ENCODE measurements at regions not wholly inside any gene's neighbourhood (a gene's known extent, or its start where the extent isn't known, plus 50 kb on each side); places are given as distances from the start of the nearest gene placed in this dataset.

DNA sequence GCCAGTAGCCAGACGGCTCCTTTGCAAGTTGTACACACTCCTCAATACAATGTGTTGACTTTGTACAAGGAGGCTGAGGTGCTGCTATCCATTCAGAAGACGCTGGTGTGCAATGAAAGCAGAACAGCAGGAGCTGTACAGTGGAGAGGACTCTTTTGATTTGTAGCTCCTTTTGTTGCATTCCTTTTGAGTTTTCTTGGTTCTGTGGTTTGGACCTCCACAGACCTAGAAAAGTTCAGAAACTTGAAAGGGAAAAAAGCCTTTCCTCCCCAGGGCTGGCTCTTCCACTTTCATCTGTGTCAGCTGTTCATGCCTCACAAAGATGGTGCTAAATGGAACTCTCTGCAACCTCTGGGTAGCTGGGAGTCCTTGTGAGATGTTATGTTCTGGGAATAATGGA lies 117.4 kb downstream of the MAT2B start:
- Histone ChIP-seq H3K36me3 (no peaks in the 10 kb centered on the region), H3K27me3 (no peaks in the 10 kb centered on the region), H3K27ac (no peak overlapping the region), H3K9me3 (ENCODE audit: low read depth) (no peaks in the 10 kb centered on the region), H3K4me1 (ENCODE audit: low read depth) (no peaks in the 10 kb centered on the region), H3K4me3 (no peak overlapping the region)
- TF ChIP-seq, protein P1, sequence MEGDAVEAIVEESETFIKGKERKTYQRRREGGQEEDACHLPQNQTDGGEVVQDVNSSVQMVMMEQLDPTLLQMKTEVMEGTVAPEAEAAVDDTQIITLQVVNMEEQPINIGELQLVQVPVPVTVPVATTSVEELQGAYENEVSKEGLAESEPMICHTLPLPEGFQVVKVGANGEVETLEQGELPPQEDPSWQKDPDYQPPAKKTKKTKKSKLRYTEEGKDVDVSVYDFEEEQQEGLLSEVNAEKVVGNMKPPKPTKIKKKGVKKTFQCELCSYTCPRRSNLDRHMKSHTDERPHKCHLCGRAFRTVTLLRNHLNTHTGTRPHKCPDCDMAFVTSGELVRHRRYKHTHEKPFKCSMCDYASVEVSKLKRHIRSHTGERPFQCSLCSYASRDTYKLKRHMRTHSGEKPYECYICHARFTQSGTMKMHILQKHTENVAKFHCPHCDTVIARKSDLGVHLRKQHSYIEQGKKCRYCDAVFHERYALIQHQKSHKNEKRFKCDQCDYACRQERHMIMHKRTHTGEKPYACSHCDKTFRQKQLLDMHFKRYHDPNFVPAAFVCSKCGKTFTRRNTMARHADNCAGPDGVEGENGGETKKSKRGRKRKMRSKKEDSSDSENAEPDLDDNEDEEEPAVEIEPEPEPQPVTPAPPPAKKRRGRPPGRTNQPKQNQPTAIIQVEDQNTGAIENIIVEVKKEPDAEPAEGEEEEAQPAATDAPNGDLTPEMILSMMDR (IDR thresholded peaks at IDR 0.05; ENCODE audit: low read depth, low read length): no peak
- no peak for DNase-seq (ENCODE audit: low read depth in 1 of 2, low spot score in 1 of 2)

DNA sequence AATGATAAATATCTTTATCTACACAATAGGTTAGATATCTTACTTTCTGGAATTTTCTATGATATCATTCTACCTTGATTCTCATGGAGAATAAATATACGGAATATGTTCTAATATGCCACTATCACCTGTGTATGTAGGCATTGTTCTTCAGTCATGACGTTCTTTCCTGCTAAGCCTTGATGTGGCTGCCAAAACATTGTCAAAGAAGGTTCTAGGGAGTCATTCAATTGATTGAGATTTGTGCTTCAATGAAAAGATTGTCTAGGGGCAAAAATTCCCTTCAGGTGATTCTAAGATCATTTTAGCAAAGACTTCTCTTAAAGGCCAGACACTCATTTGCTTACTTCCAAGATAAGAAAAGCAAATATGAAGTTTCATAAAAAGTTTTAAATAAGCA lies 118.1 kb downstream of the MAT2B start:
- Histone ChIP-seq H3K27ac (no peak overlapping the region), H3K27me3 (no peaks in the 10 kb centered on the region)
- TF ChIP-seq, protein P1 (IDR thresholded peaks at IDR 0.05; ENCODE audit: low read depth, low read length): no peak

DNA sequence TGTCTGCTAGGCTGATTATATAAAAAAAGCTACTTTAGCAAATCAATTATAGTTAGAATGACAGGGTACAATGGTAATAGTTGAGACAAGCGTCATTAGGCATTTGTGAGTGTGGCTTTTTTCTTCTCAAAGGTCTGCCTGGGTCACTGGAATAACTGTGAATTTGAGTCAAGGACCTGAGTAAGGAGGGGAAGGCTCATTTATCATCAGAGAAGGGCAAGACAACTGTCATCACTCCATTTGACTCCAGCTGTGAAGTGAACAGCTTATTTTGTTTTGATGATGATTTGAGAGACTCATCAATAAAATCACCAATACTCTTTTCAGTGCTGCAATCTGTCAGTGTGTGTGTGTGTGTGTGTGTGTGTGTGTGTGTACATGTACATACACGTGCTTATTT lies 118.6 kb downstream of the MAT2B start:
- Histone ChIP-seq H3K27me3 (no peaks in the 10 kb centered on the region), H3K27ac (no peak overlapping the region), H3K36me3 (no peaks in the 10 kb centered on the region), H3K4me3 (no peak overlapping the region), H3K9me3 (ENCODE audit: low read depth) (no peaks in the 10 kb centered on the region), H3K4me1 (ENCODE audit: low read depth) (no peaks in the 10 kb centered on the region)
- no peak for DNase-seq (ENCODE audit: low read depth in 1 of 2, low spot score in 1 of 2)
- TF ChIP-seq, protein P1 (IDR thresholded peaks at IDR 0.05; ENCODE audit: low read depth, low read length): no peak

More for the DNA sequence above, 118.1 kb downstream of the MAT2B start:
- Histone ChIP-seq H3K36me3 (no peaks in the 10 kb centered on the region), H3K9me3 (ENCODE audit: low read depth) (no peaks in the 10 kb centered on the region), H3K4me3 (no peak overlapping the region), H3K4me1 (ENCODE audit: low read depth) (no peaks in the 10 kb centered on the region)
- no peak for DNase-seq (ENCODE audit: low read depth in 1 of 2, low spot score in 1 of 2)

DNA sequence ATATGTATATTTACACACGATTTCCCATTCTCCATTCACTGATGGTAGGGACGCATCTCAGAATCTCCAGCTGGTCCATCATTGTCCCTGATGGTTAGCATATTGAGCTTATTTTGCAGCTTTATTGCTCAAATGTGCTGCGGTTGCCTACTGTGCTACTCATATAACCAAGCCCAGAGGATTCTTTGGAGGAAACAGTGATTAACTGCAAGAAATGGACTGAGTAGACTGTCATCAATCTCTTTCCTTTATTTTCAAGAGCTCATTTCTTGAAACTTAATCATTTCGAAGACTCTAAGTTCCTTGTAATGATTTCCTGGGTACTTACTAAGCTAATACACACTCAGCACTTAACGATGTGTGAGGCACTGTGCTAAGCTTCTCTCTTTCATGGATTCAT lies 119.0 kb downstream of the MAT2B start:
- Histone ChIP-seq H3K4me3 (no peak overlapping the region), H3K27ac (no peak overlapping the region), H3K4me1 (ENCODE audit: low read depth) (no peaks in the 10 kb centered on the region), H3K36me3 (no peaks in the 10 kb centered on the region), H3K9me3 (ENCODE audit: low read depth) (no peaks in the 10 kb centered on the region), H3K27me3 (no peaks in the 10 kb centered on the region)
- DNase-seq (ENCODE audit: low read depth in 1 of 2, low spot score in 1 of 2): no peak
- TF ChIP-seq, protein P1 (IDR thresholded peaks at IDR 0.05; ENCODE audit: low read depth, low read length): no peak

DNA sequence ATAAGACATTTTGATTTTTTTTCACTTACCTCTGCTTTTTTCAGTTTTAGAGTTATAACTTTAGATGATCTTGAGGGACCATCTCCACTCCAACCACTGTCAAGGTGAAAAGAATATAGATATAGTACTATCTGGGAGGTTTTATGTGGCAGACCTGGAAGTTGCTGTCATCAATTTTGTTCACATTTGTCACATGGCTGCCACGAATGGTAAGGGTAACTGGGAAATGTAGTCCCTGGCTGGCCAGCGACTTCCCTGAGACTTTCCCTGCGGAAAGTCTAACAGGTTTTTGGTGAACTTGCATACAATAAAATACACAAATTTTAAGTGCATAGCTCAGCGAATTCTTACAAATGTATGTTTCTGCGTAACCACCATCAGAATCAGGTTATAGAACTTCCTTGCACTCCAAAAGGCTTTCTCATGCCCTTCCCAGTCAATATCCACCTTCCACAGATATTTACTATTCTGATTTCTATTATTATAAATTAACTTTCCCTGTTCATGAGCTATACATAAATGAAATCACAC lies 121.5 kb downstream of the MAT2B start:
- no peak for DNase-seq (ENCODE audit: low read depth in 1 of 2, low spot score in 1 of 2)
- Histone ChIP-seq H3K4me1 (ENCODE audit: low read depth) (no peaks in the 10 kb centered on the region), H3K4me3 (no peak overlapping the region), H3K27me3 (no peaks in the 10 kb centered on the region), H3K9me3 (ENCODE audit: low read depth) (no peaks in the 10 kb centered on the region), H3K27ac (no peak overlapping the region), H3K36me3 (no peaks in the 10 kb centered on the region)
- TF ChIP-seq, protein P1 (IDR thresholded peaks at IDR 0.05; ENCODE audit: low read depth, low read length): no peak

DNA sequence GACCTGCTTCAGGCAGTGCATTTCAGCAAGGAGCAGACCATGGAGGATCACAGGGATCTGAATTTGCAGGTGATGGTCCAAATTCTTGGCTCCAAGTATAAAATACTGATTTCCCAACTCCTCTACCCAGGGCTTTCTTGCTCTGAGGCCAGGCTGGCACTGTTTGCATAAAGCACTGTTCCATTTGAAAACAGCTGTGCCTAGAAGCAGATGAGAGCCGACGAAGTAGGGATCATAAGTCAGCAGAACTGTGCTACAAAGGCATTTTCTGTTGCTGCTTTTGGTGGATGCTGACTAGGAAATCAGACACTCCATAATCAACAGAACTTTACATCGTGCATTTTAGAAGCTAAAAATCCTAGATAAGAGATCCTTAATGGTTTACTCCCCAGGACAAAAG lies 126.4 kb downstream of the MAT2B start:
- TF ChIP-seq, protein P1 (IDR thresholded peaks at IDR 0.05; ENCODE audit: low read depth, low read length): no peak

More for the DNA sequence above, 126.4 kb downstream of the MAT2B start:
- no peaks in the 10 kb centered on the region for H3K4me1 ChIP-seq (ENCODE audit: low read depth)
- H3K36me3 ChIP-seq: no peaks in the 10 kb centered on the region
- no peak overlapping the region for H3K4me3 ChIP-seq
- no peak overlapping the region for H3K27ac ChIP-seq
- DNase-seq (ENCODE audit: low read depth in 1 of 2, low spot score in 1 of 2): no peak
- no peaks in the 10 kb centered on the region for H3K9me3 ChIP-seq (ENCODE audit: low read depth)
- no peaks in the 10 kb centered on the region for H3K27me3 ChIP-seq

Measured in cardiac muscle cell (in vitro differentiated cells and primary cell).